ENCODE measurements at regions not wholly inside any gene's neighbourhood (a gene's known extent, or its start where the extent isn't known, plus 50 kb on each side); places are given as distances from the start of the nearest gene placed in this dataset.

DNA sequence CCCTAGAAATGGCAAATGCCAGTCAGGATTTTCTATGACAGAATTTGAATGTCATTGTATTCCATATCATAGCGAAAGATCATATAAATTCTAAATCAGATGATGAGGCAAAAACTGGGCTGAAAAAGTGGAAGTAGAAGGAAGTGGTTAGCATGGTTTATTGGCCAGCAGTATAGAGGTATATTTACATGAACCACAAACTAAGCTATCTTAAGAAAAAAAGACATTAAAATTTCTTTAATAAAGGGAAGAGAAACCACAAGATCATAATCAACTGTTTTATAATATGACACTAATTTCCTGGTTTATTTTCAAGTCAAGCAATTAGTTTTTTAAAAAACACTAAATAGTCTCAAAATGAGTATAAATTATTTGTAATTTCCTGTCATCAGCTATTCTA is 123.2 kb upstream of the LRP1B start:
- no peaks in the 10 kb centered on the region for H3K4me1 ChIP-seq (ENCODE audit: insufficient read depth, low read length)
- no peaks in the 10 kb centered on the region for H3K9me3 ChIP-seq (ENCODE audit: control insufficient read depth, low read depth, low read length)
- H4K20me1 ChIP-seq (ENCODE audit: control insufficient read depth, insufficient read depth, insufficient read length) = no peaks in the 10 kb centered on the region
- no peak overlapping the region for H3K18ac ChIP-seq (ENCODE audit: insufficient read length, low read depth, low read length)
- no peaks in the 10 kb centered on the region for H3K27me3 ChIP-seq (ENCODE audit: insufficient read depth, low read length)
- no peak overlapping the region for H3K4me2 ChIP-seq (ENCODE audit: insufficient read depth, insufficient read length, low read length)
- H2BK120ac ChIP-seq (ENCODE audit: low read depth, low read length, poor library complexity, severe bottlenecking) = no peak overlapping the region
- H3K9ac ChIP-seq (ENCODE audit: extremely low read depth, insufficient read length, low read length) = no peak overlapping the region
- no peak overlapping the region for H2AK5ac ChIP-seq (ENCODE audit: insufficient read length, low read length)
- H3K4me1 Mint-ChIP-seq = no peaks in the 10 kb centered on the region
- no peaks in the 10 kb centered on the region for H3K27me3 Mint-ChIP-seq (ENCODE audit: low read depth)
- no peak overlapping the region for H3K4ac ChIP-seq (ENCODE audit: low read depth, low read length)
- no peak overlapping the region for H2BK20ac ChIP-seq (ENCODE audit: low read depth, low read length, poor library complexity, severe bottlenecking)
- H3K36me3 Mint-ChIP-seq (ENCODE audit: insufficient read depth in 1 of 3, low read depth in 3 of 3) = no peaks in the 10 kb centered on the region
- no peak overlapping the region for H3K27ac ChIP-seq (ENCODE audit: insufficient read length, low read depth, low read length)
- no peak overlapping the region for H3K56ac ChIP-seq (ENCODE audit: insufficient read length, low read depth, low read length)
- no peak overlapping the region for H4K5ac ChIP-seq (ENCODE audit: insufficient read length, low read depth, low read length)
- no peak overlapping the region for H2BK5ac ChIP-seq (ENCODE audit: insufficient read length, low read length)
- WGBS (ENCODE audit: extremely low coverage, insufficient read length, low lambda C conversion rate) = no CpG with 5 or more reads among the region's 1 CpG
- no peak overlapping the region for H2AFZ ChIP-seq (ENCODE audit: low read length)
- no peak overlapping the region for H3K14ac ChIP-seq (ENCODE audit: insufficient read depth, low read length)
- H2BK12ac ChIP-seq (ENCODE audit: insufficient read length, low read depth, low read length) = no peak overlapping the region
- H3K79me2 ChIP-seq (ENCODE audit: insufficient read depth, low read length) = no peaks in the 10 kb centered on the region
- DNase-seq = no peak
- H4K8ac ChIP-seq (replicated peaks; ENCODE audit: insufficient read length, low read depth, low read length) = no peak overlapping the region
- no peak overlapping the region for H3K23ac ChIP-seq (ENCODE audit: insufficient read length, low read depth, low read length)
- H3T11ph ChIP-seq (ENCODE audit: low read length) = no peak overlapping the region
- no peak for TF ChIP-seq CTCF (conservative IDR thresholded peaks at IDR 0.05)
- H2BK15ac ChIP-seq (ENCODE audit: low read depth, low read length) = no peak overlapping the region
- no peaks in the 10 kb centered on the region for H3K23me2 ChIP-seq (ENCODE audit: insufficient read length, low read depth, low read length, poor library complexity, severe bottlenecking)
- H3K79me1 ChIP-seq (ENCODE audit: insufficient read depth, low read depth, low read length, poor library complexity, severe bottlenecking) = no peaks in the 10 kb centered on the region
- H3K27ac Mint-ChIP-seq = no peak overlapping the region
- no peak overlapping the region for H3K4me3 Mint-ChIP-seq
- H3K9me3 Mint-ChIP-seq = no peaks in the 10 kb centered on the region; a peak in 1 of 5 replicates
- no peak overlapping the region for H4K91ac ChIP-seq (ENCODE audit: insufficient read length, low read depth, low read length)

Measured in H9 (cell line).